ENCODE measurements at regions not wholly inside any gene's neighbourhood (a gene's known extent, or its start where the extent isn't known, plus 50 kb on each side); places are given as distances from the start of the nearest gene placed in this dataset.

DNA sequence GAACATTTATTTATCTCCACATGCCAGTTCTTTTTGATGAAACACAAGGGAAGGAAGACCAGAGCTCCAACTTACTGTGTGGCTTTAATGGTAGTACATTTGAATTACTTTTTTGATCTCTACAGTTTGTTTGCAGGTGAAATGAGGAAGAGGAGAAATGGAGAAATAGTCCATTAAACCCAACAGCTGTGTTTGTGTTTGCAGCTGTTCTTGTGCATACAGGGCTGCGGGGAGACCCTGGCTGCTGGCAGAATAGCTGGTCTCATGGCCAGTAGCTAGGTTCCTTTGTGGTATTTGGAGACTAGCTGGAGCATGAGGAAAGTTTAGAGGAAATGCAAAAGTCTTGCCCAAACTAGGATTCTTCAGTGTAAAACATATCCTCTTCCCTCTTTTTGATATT lies 374.8 kb downstream of the GPAT3 start:
- TF ChIP-seq GATA2 (IDR thresholded peaks at IDR 0.05; ENCODE audit: low read depth, low read length): no peak
- TF ChIP-seq GATA3 (IDR thresholded peaks at IDR 0.05; ENCODE audit: low read depth, low read length): no peak

Measured in SH-SY5Y (cell line).